Motor neuron (in vitro differentiated cells): ENCODE measurements at regions not wholly inside any gene's neighbourhood (a gene's known extent, or its start where the extent isn't known, plus 50 kb on each side); places are given as distances from the start of the nearest gene placed in this dataset.
"Not testable (repeated sequence)": the region's sequence is repeated elsewhere in the genome, so short reads cannot be mapped to it uniquely, and the experiment has no call there.

Source experiments
- ATAC-seq, 8 experiments: fragments of 200-7000 bp; cut with Tn5 transposase; replicated peaks in 6 of 8; 2 replicates each; pipeline ENCODE4 v1.8.0; 2021; ENCODE audit warnings: mild to moderate bottlenecking in 8 of 8, moderate library complexity in 8 of 8
- H3K27ac ChIP-seq, 2 donors: fragments of 250-450 bp; sonication (Bioruptor Pico); 2 replicates each; pipeline ENCODE4 v1.9.0; 2021; ENCODE audit warnings: antibody characterized with exemption in 2 of 2, mild to moderate bottlenecking in 2 of 2, moderate library complexity in 1 of 2
- H3K4me1 ChIP-seq, 2 donors: fragments of 250-450 bp; sonication (Bioruptor Pico); replicated peaks in 1 of 2; 2 replicates each; pipeline ENCODE4 v1.6.1; 2021; ENCODE audit warnings: antibody characterized with exemption in 2 of 2, mild to moderate bottlenecking in 2 of 2, moderate library complexity in 1 of 2
- H3K4me3 ChIP-seq, 5 donors: fragments of 250-450 bp; sonication (Bioruptor Pico); 2 replicates each; pipeline ENCODE4 v1.9.0; 2021; ENCODE audit warnings: antibody characterized with exemption in 5 of 5, mild to moderate bottlenecking in 5 of 5, moderate library complexity in 4 of 5
- WGBS, 10 experiments: fragments of 450-650 bp; shearing (Covaris generic); methylation state at CpG; one replicate each; pipeline ENCODE4 v1.0.0; 2022; 5-methylcytosine and 5-hydroxymethylcytosine counted together
- in situ Hi-C, 9 experiments: fragments of 400-800 bp; cut with MboI; loops; one replicate each; pipeline ENCODE4 v1.15.0; 2021; ENCODE audit warnings: low sequenced_read_pairs in 9 of 9, low pct_unique_long_range_greater_than_20kb in 2 of 9; ENCODE audit not compliant: unreplicated experiment in 9 of 9

GRCh38 chr4:82301390-82301789, 72.4 kb downstream of the HNRNPD start:
- ATAC-seq, in situ Hi-C loops, H3K4me1 ChIP-seq, H3K4me3 ChIP-seq, H3K27ac ChIP-seq: not testable (repeated sequence)

DNA sequence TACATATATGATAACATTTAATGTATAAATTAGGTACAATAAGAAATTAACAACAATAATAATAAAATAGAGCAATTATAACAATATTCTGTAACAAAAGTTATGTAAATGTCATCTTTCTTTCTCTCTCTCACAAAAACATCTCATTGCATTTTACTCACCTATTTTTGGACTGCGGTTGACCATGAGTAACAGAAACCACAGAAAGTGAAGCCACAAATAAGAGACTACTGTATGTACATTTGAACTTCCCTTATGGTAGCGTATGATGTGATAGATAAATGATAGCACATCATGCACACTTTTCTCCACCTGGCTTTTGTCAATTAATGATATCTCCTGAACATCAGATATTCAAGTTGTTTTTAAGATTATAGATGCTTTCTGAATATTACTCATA, 80.5 kb downstream of the HNRNPD start:
- no peak for ATAC-seq
- in situ Hi-C loops: no loop called here
- H3K4me1 ChIP-seq: no peaks in the 10 kb centered on the region
- H3K4me3 ChIP-seq: no peak overlapping the region
- WGBS, 10 experiments: 24 to 100% (median 93%) methylated on average over 1 to 2 of the region's 2 CpGs
- H3K27ac ChIP-seq: no peak overlapping the region

- Histone ChIP-seq H3K27ac (no peak overlapping the region), H3K4me3 (no peak overlapping the region), H3K4me1 (peaks cover 2 to 3% of the 10 kb centered on the region in 2 donors)
- in situ Hi-C loops: no loop called here
- 17 to 94% (median 83%) methylated on average over 1 to 5 of the region's 5 CpGs; no CpG with 5 or more reads in 1 of the 10 experiments for WGBS, 10 experiments
- no peak for ATAC-seq
Observed at GRCh38 chr4:82287720-82288119, 86.1 kb downstream of the HNRNPD start.

DNA sequence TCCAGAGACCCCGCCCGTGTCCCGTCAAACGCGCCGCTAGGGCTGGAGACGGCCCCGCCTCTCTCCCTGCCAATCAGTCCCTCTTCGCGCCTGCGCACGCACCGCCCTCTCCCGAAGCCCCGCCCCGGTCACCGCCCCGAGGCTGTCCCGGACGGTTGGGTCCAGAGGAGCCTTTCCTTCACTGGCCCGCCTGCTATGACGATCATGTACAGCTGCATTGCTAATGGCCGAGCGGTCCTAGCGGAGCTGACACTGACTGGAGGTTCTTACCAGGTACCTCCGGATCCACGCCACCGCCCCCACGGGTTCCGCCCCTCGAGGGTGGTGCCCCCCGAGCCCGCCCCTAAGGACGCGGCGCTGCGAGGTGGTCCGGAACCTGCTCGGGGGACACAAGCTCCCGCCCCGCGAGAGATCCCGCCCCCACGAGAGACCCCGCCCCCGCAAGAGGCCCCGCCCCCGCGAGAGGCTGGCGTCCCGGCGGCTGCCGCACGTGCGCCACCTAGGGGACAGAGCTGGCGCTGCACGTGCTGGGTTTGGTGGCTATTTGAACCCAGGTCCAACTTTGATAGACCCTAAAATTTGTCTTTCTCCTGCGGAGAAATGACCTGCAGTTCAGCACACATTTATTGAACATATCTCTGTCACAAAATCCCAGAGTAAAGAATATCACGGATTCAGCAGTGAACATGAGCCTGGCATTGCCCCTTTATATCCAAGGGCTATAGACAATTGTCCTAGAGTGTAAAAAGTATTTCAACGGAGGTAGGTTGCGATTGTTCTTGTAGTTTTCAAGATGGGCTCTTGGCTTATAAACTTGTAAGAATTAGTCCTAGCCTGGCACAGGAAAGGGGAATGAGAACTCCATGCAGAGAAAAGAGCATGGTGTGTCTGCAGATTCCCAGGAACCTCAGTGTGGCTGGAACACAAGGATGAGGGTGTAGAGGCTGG, 88.7 kb downstream of the HNRNPD start:
- H3K27ac ChIP-seq: peak overlapping the region; percentile 75 to 80
- in situ Hi-C loops: no loop called here
- 0 to 66% (median 38%) methylated on average over 1 to 13 of the region's 61 CpGs; no CpG with 5 or more reads in 3 of the 10 experiments for WGBS, 10 experiments

DNA sequence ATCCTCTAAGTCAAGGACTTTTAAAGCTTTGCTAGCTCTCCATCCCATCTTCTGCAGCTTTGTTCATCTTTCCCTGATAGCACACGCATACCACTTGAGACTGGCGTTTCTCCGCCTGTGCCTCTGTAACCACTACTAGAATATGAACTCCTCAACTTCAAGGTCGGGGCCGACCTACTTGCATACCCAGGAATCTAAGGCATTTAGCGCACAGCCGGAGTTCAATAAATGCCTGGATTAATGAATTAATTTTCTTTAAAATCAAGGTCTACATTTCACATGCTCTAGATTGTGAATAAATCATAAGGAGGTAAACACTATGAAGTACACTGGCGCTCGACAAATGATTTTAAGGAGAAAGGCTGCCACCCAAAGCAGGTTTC, 89.3 kb downstream of the HNRNPD start:
- ATAC-seq: peak; percentile 16 to 35 (median 26)
- WGBS, 10 experiments: 0 to 60% (median 12%) methylated on average over 1 to 7 of the region's 9 CpGs; no CpG with 5 or more reads in 2 of the 10 experiments
- Histone ChIP-seq H3K4me1 (peaks cover 2 to 3% of the 10 kb centered on the region in 2 donors), H3K27ac (no peak overlapping the region), H3K4me3 (peak overlapping the region; percentile 47 to 58 (median 54))
- in situ Hi-C loops: no loop called here

More for the DNA sequence above, 88.7 kb downstream of the HNRNPD start:
- Histone ChIP-seq H3K4me3 (peak overlapping the region; percentile 47 to 58 (median 54)), H3K4me1 (peaks cover 2 to 3% of the 10 kb centered on the region in 2 donors)
- peak; percentile 99 to 100 (median 99) for ATAC-seq

DNA sequence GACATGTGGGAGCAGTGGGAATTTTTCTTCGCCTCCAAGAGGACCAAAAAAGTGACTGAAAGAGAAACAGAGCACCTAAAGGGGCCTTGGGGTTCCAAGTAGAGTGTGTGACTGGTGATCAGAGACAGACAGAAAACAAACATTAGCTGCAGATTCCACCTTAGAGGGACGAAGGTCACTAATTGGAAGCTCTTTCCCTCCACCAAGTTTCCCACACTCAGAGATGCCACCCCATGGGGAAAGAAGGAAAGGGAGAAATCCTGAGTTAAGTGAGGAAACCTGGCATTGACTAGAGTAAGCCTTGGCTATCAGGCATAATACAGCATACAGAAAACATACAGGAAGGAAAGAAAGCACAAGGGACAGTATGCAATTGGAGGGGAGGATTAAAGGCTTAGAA, 90.9 kb downstream of the HNRNPD start:
- H3K4me1 ChIP-seq: peaks cover 2 to 3% of the 10 kb centered on the region in 2 donors
- in situ Hi-C loops: no loop called here
- H3K4me3 ChIP-seq: no peak overlapping the region
- no peak for ATAC-seq
- no peak overlapping the region for H3K27ac ChIP-seq
- WGBS, 10 experiments: 0 to 80% (median 50%) methylated on average over 1 to 2 of the region's 2 CpGs; no CpG with 5 or more reads in 3 of the 10 experiments

DNA sequence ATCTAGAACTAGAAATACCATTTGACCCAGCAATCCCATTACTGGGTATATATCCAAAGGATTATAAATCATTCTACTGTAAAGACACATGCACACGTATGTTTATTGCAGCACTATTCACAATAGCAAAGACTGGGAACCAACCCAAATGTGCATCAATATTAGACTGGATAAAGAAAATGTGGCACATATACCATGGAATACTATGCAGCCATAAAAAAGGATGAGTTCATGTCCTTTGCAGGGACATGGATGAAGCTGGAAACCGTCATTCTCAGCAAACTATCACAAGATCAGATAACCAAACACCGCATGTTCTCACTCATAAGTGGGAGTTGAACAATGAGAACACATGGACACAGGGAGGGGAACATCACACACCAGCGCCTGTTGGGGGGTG, 94.2 kb downstream of the HNRNPD start:
- not testable (repeated sequence) for H3K4me3 ChIP-seq, ATAC-seq, H3K27ac ChIP-seq, H3K4me1 ChIP-seq
- in situ Hi-C loops: loop anchor here in 1 of 9 experiments (10.0 kb wide), 1 partner anchor 875 kb away; no protein-coding TSS in a partner anchor
- no CpG with 5 or more reads among the region's 4 CpGs for WGBS, 10 experiments

GRCh38 chr4:82276332-82276640, 97.5 kb downstream of the HNRNPD start:
- 29 to 86% (median 61%) methylated on average over 1 to 2 of the region's 2 CpGs; no CpG with 5 or more reads in 6 of the 10 experiments for WGBS, 10 experiments

GRCh38 chr4:82275431-82276331, 98.1 kb downstream of the HNRNPD start:
- peak in 1 of 8 experiments; percentile 31 for ATAC-seq
- in situ Hi-C loops: loop anchor here in 1 of 9 experiments (10.0 kb wide), 1 partner anchor 871 kb away; no protein-coding TSS in a partner anchor
- H3K27ac ChIP-seq: no peak overlapping the region
- H3K4me3 ChIP-seq: no peak overlapping the region
- WGBS, 10 experiments: 20 to 100% (median 60%) methylated on average over 1 to 9 of the region's 9 CpGs; no CpG with 5 or more reads in 3 of the 10 experiments
- no peaks in the 10 kb centered on the region for H3K4me1 ChIP-seq

More at GRCh38 chr4:82276332-82276640, 97.5 kb downstream of the HNRNPD start:
- in situ Hi-C loops: loop anchor here in 1 of 9 experiments (10.0 kb wide), 1 partner anchor 871 kb away; no protein-coding TSS in a partner anchor
- Histone ChIP-seq H3K4me1 (no peaks in the 10 kb centered on the region), H3K4me3 (no peak overlapping the region), H3K27ac (no peak overlapping the region)
- ATAC-seq: no peak

DNA sequence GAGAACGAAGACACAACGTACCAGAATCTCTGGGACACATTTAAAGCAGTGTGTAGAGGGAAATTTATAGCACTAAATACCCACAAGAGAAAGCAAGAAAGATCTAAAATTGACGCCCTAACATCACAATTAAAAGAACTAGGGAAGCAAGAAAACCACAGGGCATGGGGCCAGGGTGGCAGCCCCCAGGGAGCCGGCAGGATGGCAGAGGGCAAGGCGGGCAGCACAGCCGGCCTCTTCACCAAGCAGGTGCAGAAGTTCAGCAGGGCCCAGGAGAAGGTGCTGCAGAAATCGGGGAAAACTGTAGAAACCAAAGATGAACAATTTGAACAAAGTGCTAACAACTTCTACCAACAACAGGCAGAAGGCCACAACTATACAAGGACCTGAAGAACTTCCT, 99.1 kb downstream of the HNRNPD start:
- not testable (repeated sequence) for H3K27ac ChIP-seq

GRCh38 chr4:82272523-82272922, 101.3 kb downstream of the HNRNPD start:
- 20 to 100% (median 77%) methylated on average over 1 to 4 of the region's 4 CpGs; no CpG with 5 or more reads in 3 of the 10 experiments for WGBS, 10 experiments
- H3K27ac ChIP-seq, ATAC-seq, H3K4me3 ChIP-seq, H3K4me1 ChIP-seq: not testable (repeated sequence)
- in situ Hi-C loops: loop anchor here in 3 of 9 experiments (10.0 to 25.0 kb wide), 3 partner anchors 810 to 868 kb away; partner anchors contain the start of gene RASGEF1B (in 1 of the 3)

More for the DNA sequence above, 99.1 kb downstream of the HNRNPD start:
- H3K4me1 ChIP-seq, H3K4me3 ChIP-seq, ATAC-seq: not testable (repeated sequence)
- in situ Hi-C loops: loop anchor here in 3 of 9 experiments (10.0 to 25.0 kb wide), 3 partner anchors 812 to 870 kb away; partner anchors contain the start of gene RASGEF1B (in 1 of the 3)
- WGBS, 10 experiments: 31 to 100% (median 56%) methylated on average over 1 to 7 of the region's 7 CpGs; no CpG with 5 or more reads in 3 of the 10 experiments

DNA sequence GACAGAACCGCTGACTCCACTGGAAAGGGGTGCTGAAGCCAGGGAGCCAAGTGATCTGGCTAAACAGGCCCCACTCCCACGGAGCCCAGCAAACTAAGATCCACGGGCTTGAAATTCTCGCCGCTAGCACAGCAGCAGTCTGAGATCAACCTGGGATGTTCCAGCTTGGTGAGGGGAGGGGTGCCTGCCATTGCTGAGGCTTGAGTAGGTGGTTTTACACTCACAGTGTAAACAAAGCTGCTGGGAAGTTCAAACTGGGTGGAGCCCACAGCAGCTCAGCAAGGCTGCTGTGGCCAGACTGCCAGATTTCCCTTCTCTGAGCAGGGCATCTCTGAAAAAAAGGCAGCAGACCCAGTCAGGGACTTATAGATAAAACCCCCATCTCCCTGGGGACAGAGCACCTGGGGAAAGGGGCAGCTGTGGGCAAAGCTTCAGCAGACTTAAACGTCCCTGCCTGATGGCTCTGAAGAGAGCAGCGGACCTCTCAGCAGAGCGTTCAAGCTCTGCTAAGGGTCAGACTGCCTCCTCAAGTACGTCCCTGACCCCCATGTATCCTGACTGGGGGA, 101.8 kb downstream of the HNRNPD start:
- ATAC-seq: peak in 1 of 8 experiments; percentile 42
- 20 to 100% (median 57%) methylated on average over 1 to 5 of the region's 9 CpGs; no CpG with 5 or more reads in 2 of the 10 experiments for WGBS, 10 experiments
- in situ Hi-C loops: loop anchor here in 3 of 9 experiments (10.0 to 25.0 kb wide), 3 partner anchors 810 to 867 kb away; partner anchors contain the start of gene RASGEF1B (in 1 of the 3)
- not testable (repeated sequence) for H3K27ac ChIP-seq, H3K4me3 ChIP-seq, H3K4me1 ChIP-seq
